ENCODE measurements at regions not wholly inside any gene's neighbourhood (a gene's known extent, or its start where the extent isn't known, plus 50 kb on each side); places are given as distances from the start of the nearest gene placed in this dataset.

DNA sequence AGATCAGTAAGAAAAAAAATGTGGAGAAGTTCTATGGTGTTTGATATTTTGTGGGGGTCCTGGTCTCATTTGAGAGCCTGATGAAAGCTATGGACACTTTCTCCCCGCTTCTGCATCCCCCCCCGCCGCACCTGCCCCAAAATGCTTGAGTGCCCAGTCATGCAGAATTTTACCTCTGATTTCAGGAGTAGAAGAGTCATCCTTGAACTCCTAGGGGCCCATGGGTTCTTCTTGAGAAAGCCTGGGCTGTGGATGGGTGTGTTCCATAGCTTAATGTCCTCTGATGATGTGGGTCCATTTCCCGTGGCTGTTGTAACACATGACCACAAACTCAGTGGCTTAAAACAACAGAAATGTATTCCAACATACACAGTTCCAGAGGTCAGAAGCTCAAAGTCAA, 248.8 kb upstream of the PWP1 start:
- H3K9me3 ChIP-seq (ENCODE audit: control insufficient read depth, insufficient read depth, low read depth, low read length), result no peaks in the 10 kb centered on the region
- H3K36me3 ChIP-seq (ENCODE audit: control insufficient read depth in 2 of 2, insufficient read depth in 1 of 2, low read length in 2 of 2), result no peaks in the 10 kb centered on the region
- POLR2A ChIA-PET, result no interaction called here
- no peak for TF ChIP-seq ZNF600 (tag by site-specific recombination; IDR thresholded peaks at IDR 0.05)
- TF ChIP-seq ZNF292 (tag by site-specific recombination; IDR thresholded peaks at IDR 0.05; ENCODE audit: borderline replicate concordance, low read depth), result no peak
- TF ChIP-seq ZNF157 (tag by site-specific recombination; IDR thresholded peaks at IDR 0.05), result no peak
- no peak for TF ChIP-seq ZNF561 (tag by site-specific recombination; IDR thresholded peaks at IDR 0.05; ENCODE audit: borderline replicate concordance)
- no peak overlapping the region for H3K4me3 ChIP-seq (ENCODE audit: low read depth, low read length)
- CTCF ChIA-PET, result interaction anchor here (0.6 to 3.6 kb wide), 2 partner anchors 12 to 331 kb away, joined by 3 to 15 read pairs; no protein-coding TSS in a partner anchor
- no peak overlapping the region for H3K27ac ChIP-seq (ENCODE audit: extremely low read depth, low read depth, low read length)
- no peaks in the 10 kb centered on the region for H3K4me1 ChIP-seq (ENCODE audit: control insufficient read depth, insufficient read depth, low read length)

DNA sequence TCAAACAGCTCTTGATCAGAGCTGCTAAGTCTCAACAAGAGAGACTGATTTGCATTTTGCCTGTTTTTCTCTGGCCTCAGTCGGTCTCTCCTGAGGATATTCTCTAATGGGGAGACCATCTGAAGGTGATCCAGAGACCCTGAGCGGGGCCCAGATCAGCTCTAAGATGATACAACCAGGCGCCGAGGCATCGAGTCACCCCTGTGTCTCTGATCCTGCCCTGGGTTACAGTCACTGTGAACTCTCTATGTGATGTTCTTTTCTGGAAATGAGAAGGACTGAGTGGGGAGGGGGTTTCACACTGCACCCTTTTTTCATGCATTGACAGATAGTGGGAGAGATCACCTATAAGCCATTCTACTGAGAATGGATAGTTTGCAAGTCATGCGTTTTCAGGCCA, 247.6 kb upstream of the PWP1 start:
- H3K9me3 ChIP-seq (ENCODE audit: control insufficient read depth, insufficient read depth, low read depth, low read length), result no peaks in the 10 kb centered on the region
- CTCF ChIA-PET, result interaction anchor here (3.6 kb wide), 1 partner anchor 10 kb away, joined by 15 read pairs; no protein-coding TSS in a partner anchor
- no peaks in the 10 kb centered on the region for H3K36me3 ChIP-seq (ENCODE audit: control insufficient read depth in 2 of 2, insufficient read depth in 1 of 2, low read length in 2 of 2)
- H3K4me3 ChIP-seq (ENCODE audit: low read depth, low read length), result no peak overlapping the region
- no peak overlapping the region for H3K27ac ChIP-seq (ENCODE audit: extremely low read depth, low read depth, low read length)
- TF ChIP-seq ZNF596 (tag by site-specific recombination; IDR thresholded peaks at IDR 0.05), result no peak
- TF ChIP-seq ZNF48 (tag by site-specific recombination; IDR thresholded peaks at IDR 0.05), result no peak
- no peak for TF ChIP-seq ZNF701 (tag by site-specific recombination; IDR thresholded peaks at IDR 0.05)
- H3K4me1 ChIP-seq (ENCODE audit: control insufficient read depth, insufficient read depth, low read length), result no peaks in the 10 kb centered on the region
- POLR2A ChIA-PET, result interaction anchor here (0.6 kb wide), 1 partner anchor 283 kb away, joined by 6 read pairs; no protein-coding TSS in a partner anchor

DNA sequence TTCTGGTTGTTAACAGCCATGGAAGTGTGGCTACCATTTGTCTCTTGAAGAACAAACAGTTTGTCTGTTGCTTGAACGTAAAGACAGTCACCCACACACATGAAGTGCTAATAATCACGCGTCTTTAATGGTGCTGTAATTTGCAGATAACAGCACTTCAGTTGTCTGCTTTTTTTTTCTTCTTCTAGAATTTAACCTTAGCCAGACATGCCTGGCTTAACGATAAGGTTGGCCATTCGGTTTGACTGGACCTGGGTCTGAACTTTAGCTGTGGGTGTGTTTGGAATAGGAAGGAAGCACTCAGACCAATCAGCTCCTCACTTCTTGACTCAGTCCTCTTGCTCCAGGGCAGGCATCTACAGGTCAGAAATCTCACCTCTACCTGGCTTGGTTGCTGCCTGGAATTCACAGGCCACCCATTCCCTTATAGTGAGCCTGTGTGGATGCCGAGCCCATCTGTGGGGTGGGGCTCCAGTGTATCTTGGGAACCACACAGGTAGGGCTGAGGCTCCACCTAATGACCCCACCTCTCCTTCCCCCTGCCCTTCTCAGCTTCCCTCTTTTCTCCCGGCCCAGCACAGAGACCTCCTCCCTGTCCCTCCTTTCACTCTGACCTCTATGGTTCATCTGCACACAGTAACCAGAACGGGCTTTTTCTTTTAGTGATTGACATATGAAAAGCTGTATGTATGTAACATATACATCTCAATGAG, 246.4 kb upstream of the PWP1 start:
- no peak for TF ChIP-seq ZNF549 (tag by site-specific recombination; IDR thresholded peaks at IDR 0.05)
- no peak overlapping the region for H3K4me3 ChIP-seq (ENCODE audit: low read depth, low read length)
- POLR2A ChIA-PET, result no interaction called here
- H3K9me3 ChIP-seq (ENCODE audit: control insufficient read depth, insufficient read depth, low read depth, low read length), result no peaks in the 10 kb centered on the region
- CTCF ChIA-PET, result interaction anchor here (0.8 to 3.6 kb wide), 5 partner anchors 9 to 334 kb away, joined by 3 to 15 read pairs (median 4); no protein-coding TSS in a partner anchor
- H3K36me3 ChIP-seq (ENCODE audit: control insufficient read depth in 2 of 2, insufficient read depth in 1 of 2, low read length in 2 of 2), result no peaks in the 10 kb centered on the region
- H3K27ac ChIP-seq (ENCODE audit: extremely low read depth, low read depth, low read length), result no peak overlapping the region
- no peaks in the 10 kb centered on the region for H3K4me1 ChIP-seq (ENCODE audit: control insufficient read depth, insufficient read depth, low read length)

DNA sequence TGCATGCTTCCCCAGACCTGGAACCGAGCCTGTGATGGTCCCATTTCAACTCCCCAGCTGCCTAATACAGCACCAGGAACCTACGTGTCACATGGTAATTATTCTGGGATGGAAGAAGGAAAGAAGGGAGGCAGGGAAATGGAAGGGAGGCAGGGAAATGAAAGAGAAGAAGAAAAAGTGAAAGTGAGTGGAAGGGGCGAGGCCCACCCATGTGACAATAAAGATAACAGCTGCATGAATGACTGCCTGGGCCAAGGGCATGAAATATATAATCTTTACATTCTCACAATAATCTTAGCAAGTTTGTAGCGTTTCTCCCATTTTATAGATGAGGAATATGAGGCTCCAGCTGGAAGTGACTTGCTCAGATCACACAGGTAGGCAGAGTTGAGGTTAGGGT, 245.0 kb upstream of the PWP1 start:
- TF ChIP-seq ZNF140 (tag by site-specific recombination; IDR thresholded peaks at IDR 0.05), result no peak
- TF ChIP-seq, protein P1, sequence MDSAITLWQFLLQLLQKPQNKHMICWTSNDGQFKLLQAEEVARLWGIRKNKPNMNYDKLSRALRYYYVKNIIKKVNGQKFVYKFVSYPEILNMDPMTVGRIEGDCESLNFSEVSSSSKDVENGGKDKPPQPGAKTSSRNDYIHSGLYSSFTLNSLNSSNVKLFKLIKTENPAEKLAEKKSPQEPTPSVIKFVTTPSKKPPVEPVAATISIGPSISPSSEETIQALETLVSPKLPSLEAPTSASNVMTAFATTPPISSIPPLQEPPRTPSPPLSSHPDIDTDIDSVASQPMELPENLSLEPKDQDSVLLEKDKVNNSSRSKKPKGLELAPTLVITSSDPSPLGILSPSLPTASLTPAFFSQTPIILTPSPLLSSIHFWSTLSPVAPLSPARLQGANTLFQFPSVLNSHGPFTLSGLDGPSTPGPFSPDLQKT (IDR thresholded peaks at IDR 0.05; ENCODE audit: borderline replicate concordance, low read depth, low read length), result no peak
- TF ChIP-seq, protein P2, sequence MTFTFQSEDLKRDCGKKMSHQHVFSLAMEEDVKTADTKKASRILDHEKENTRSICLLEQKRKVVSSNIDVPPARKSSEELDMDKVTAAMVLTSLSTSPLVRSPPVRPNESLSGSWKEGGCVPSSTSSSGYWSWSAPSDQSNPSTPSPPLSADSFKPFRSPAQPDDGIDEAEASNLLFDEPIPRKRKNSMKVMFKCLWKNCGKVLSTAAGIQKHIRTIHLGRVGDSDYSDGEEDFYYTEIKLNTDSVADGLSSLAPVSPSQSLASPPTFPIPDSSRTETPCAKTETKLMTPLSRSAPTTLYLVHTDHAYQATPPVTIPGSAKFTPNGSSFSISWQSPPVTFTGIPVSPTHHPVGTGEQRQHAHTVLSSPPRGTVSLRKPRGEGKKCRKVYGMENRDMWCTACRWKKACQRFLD (tag by site-specific recombination; IDR thresholded peaks at IDR 0.05), result no peak
- TF ChIP-seq ZNF596 (tag by site-specific recombination; IDR thresholded peaks at IDR 0.05), result no peak
- TF ChIP-seq, protein P3, sequence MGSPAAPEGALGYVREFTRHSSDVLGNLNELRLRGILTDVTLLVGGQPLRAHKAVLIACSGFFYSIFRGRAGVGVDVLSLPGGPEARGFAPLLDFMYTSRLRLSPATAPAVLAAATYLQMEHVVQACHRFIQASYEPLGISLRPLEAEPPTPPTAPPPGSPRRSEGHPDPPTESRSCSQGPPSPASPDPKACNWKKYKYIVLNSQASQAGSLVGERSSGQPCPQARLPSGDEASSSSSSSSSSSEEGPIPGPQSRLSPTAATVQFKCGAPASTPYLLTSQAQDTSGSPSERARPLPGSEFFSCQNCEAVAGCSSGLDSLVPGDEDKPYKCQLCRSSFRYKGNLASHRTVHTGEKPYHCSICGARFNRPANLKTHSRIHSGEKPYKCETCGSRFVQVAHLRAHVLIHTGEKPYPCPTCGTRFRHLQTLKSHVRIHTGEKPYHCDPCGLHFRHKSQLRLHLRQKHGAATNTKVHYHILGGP (tag by site-specific recombination; IDR thresholded peaks at IDR 0.05), result no peak
- no peak for TF ChIP-seq ZNF510 (tag by site-specific recombination; IDR thresholded peaks at IDR 0.05; ENCODE audit: insufficient replicate concordance)
- TF ChIP-seq ZNF16 (tag by site-specific recombination; IDR thresholded peaks at IDR 0.05; ENCODE audit: low read depth), result no peak
- TF ChIP-seq GFI1B (tag by site-specific recombination; IDR thresholded peaks at IDR 0.05), result no peak
- no peak for TF ChIP-seq ZNF274 (IDR thresholded peaks at IDR 0.05; ENCODE audit: low read length)
- no peak for TF ChIP-seq ZNF274 (tag by site-specific recombination; IDR thresholded peaks at IDR 0.05; ENCODE audit: borderline replicate concordance)
- TF ChIP-seq ZNF341 (tag by site-specific recombination; IDR thresholded peaks at IDR 0.05; ENCODE audit: low read depth), result no peak
- Histone ChIP-seq H3K4me1 (ENCODE audit: control insufficient read depth, insufficient read depth, low read length) (no peaks in the 10 kb centered on the region), H3K4me3 (ENCODE audit: low read depth, low read length) (no peak overlapping the region), H3K27ac (ENCODE audit: extremely low read depth, low read depth, low read length) (no peak overlapping the region), H3K36me3 (ENCODE audit: control insufficient read depth in 2 of 2, insufficient read depth in 1 of 2, low read length in 2 of 2) (no peaks in the 10 kb centered on the region), H3K9me3 (ENCODE audit: control insufficient read depth, insufficient read depth, low read depth, low read length) (no peaks in the 10 kb centered on the region)
- ChIA-PET CTCF (interaction anchor here (1.2 kb wide), 1 partner anchor 35 kb away, joined by 4 read pairs; no protein-coding TSS in a partner anchor), POLR2A (no interaction called here)
